ENCODE measurements at regions not wholly inside any gene's neighbourhood (a gene's known extent, or its start where the extent isn't known, plus 50 kb on each side); places are given as distances from the start of the nearest gene placed in this dataset.

- TF ChIP-seq, protein P1, sequence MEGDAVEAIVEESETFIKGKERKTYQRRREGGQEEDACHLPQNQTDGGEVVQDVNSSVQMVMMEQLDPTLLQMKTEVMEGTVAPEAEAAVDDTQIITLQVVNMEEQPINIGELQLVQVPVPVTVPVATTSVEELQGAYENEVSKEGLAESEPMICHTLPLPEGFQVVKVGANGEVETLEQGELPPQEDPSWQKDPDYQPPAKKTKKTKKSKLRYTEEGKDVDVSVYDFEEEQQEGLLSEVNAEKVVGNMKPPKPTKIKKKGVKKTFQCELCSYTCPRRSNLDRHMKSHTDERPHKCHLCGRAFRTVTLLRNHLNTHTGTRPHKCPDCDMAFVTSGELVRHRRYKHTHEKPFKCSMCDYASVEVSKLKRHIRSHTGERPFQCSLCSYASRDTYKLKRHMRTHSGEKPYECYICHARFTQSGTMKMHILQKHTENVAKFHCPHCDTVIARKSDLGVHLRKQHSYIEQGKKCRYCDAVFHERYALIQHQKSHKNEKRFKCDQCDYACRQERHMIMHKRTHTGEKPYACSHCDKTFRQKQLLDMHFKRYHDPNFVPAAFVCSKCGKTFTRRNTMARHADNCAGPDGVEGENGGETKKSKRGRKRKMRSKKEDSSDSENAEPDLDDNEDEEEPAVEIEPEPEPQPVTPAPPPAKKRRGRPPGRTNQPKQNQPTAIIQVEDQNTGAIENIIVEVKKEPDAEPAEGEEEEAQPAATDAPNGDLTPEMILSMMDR (IDR thresholded peaks at IDR 0.05): no peak
- no peak for TF ChIP-seq EZH2 (IDR thresholded peaks at IDR 0.05; ENCODE audit: borderline replicate concordance, insufficient read depth, low read depth, low read length, poor library complexity, severe bottlenecking)
Observed at GRCh38 chr14:23814527-23815256, 138.9 kb upstream of the DHRS4 start.

All from B cell (primary cell).